ENCODE measurements at regions not wholly inside any gene's neighbourhood (a gene's known extent, or its start where the extent isn't known, plus 50 kb on each side); places are given as distances from the start of the nearest gene placed in this dataset.
"Not testable (repeated sequence)": the region's sequence is repeated elsewhere in the genome, so short reads cannot be mapped to it uniquely, and the experiment has no call there.

DNA sequence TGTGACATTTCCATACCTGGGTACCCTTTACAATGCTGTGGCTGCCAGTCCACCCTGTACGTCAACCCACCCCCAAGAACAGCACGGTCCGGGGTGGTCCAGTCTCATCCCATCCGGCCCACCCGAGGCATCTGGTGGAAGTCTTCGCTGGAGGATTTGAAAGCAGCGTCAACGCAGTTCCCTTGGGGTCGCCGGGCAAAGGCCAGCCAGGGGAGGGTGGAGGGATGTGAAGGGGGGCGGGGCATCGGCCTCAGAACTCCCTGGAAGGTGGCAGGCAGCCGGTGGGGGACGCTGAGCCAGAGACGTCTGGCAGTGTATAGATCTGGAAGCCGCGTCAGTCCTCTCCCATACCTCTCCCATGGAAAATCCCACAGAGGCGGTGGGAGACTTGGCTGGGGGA lies 1944.0 kb upstream of the DEFB115 start:
- TF ChIP-seq, protein P1, sequence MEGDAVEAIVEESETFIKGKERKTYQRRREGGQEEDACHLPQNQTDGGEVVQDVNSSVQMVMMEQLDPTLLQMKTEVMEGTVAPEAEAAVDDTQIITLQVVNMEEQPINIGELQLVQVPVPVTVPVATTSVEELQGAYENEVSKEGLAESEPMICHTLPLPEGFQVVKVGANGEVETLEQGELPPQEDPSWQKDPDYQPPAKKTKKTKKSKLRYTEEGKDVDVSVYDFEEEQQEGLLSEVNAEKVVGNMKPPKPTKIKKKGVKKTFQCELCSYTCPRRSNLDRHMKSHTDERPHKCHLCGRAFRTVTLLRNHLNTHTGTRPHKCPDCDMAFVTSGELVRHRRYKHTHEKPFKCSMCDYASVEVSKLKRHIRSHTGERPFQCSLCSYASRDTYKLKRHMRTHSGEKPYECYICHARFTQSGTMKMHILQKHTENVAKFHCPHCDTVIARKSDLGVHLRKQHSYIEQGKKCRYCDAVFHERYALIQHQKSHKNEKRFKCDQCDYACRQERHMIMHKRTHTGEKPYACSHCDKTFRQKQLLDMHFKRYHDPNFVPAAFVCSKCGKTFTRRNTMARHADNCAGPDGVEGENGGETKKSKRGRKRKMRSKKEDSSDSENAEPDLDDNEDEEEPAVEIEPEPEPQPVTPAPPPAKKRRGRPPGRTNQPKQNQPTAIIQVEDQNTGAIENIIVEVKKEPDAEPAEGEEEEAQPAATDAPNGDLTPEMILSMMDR (IDR thresholded peaks at IDR 0.05; ENCODE audit: low read depth, low read length, missing control alignments) = no peak
- in situ Hi-C loops (cut with HindIII; ENCODE audit: low pct_ligation_motif_present, low sequenced_read_pairs) = no loop called here

DNA sequence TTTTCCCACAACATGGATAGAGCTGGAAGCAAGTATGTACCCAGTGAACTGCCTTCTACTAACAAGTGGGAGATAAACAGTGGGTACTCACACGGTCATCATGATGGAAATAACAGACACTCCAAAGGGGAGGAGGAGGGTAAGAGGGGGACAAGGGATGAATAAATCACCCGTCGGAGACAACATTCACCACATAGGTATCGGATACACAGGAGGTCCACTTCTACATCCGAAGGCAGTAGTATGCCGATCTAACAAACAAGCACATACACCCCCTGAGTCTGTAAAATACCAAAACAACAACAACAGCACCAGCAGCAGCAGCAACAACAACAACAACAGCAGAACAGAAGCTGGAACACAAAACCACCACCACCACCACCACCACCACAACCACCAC lies 1943.2 kb upstream of the DEFB115 start:
- TF ChIP-seq, protein P1 (IDR thresholded peaks at IDR 0.05; ENCODE audit: low read depth, low read length, missing control alignments) = no peak
- no peak for DNase-seq
- H3K4me3 ChIP-seq (ENCODE audit: low read depth, low read length) = no peak overlapping the region
- no peaks in the 10 kb centered on the region for H3K36me3 ChIP-seq (replicated peaks)
- H3K27me3 ChIP-seq (replicated peaks) = no peaks in the 10 kb centered on the region
- in situ Hi-C loops (cut with HindIII; ENCODE audit: low pct_ligation_motif_present, low sequenced_read_pairs) = no loop called here
- no peak overlapping the region for H3K27ac ChIP-seq

More for the DNA sequence above, 1944.0 kb upstream of the DEFB115 start:
- no peak for DNase-seq
- no peak overlapping the region for H3K4me3 ChIP-seq (ENCODE audit: low read depth, low read length)
- H3K27ac ChIP-seq = no peak overlapping the region
- H3K36me3 ChIP-seq (replicated peaks) = no peaks in the 10 kb centered on the region
- H3K27me3 ChIP-seq (replicated peaks) = no peaks in the 10 kb centered on the region

DNA sequence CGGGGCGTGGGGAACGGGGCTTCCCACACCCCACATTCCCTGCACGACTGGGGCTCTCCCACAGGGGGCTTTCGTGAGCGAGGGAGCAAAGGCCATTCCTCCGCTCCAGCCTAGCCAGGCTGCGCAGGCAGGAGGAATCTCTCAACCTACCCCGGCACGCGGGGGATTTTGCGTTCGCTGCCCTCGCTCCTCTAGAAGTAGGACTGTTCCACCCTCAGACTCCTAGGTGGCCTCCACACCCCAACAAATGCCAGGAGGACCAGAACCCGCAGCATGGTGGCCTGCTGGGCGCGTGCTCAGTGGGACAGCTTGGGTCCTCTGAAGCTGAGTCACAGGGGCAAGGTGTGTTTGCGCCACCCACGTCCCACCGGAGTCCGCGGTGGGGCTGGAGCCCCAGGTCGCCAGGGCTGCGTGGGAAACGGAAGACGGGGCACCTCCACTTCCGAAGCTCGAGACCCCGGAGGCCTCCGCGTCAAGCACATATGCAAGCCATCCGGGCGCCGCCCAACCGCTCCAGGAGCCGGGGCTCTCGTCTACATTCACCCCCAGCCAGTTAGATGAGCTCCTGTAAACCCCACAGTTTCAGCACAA lies 1938.5 kb upstream of the DEFB115 start:
- no peak overlapping the region for H3K4me3 ChIP-seq (ENCODE audit: low read depth, low read length)
- DNase-seq = no peak
- no peak overlapping the region for H3K27ac ChIP-seq
- in situ Hi-C loops (cut with HindIII; ENCODE audit: low pct_ligation_motif_present, low sequenced_read_pairs) = no loop called here
- TF ChIP-seq, protein P1 (IDR thresholded peaks at IDR 0.05; ENCODE audit: low read depth, low read length, missing control alignments) = no peak
- no peaks in the 10 kb centered on the region for H3K36me3 ChIP-seq (replicated peaks)
- no peaks in the 10 kb centered on the region for H3K27me3 ChIP-seq (replicated peaks)

DNA sequence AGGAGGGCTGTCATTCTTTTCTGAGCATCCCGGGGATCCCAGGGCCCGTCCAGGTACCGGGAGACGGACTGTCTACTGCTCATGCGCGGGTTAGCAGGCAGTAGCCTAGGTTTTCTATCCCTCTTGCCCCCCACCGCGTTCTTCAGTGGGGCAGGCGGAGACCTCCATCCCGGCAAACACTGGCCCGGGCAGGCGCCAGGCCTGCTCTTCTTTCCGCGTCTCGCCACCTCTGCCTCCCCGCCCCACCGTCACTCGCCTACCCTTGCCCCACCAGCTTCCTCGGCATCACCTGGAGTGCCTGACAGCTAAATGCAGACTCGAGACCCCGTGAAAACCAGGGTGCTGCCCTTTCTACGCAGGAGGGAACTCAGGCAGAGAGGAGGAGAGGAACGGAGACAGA lies 1937.7 kb upstream of the DEFB115 start:
- in situ Hi-C loops (cut with HindIII; ENCODE audit: low pct_ligation_motif_present, low sequenced_read_pairs) = no loop called here
- TF ChIP-seq, protein P1 (IDR thresholded peaks at IDR 0.05; ENCODE audit: low read depth, low read length, missing control alignments) = no peak
- H3K36me3 ChIP-seq (replicated peaks) = no peaks in the 10 kb centered on the region
- no peak overlapping the region for H3K4me3 ChIP-seq (ENCODE audit: low read depth, low read length)
- no peaks in the 10 kb centered on the region for H3K27me3 ChIP-seq (replicated peaks)
- no peak overlapping the region for H3K27ac ChIP-seq
- DNase-seq = no peak

DNA sequence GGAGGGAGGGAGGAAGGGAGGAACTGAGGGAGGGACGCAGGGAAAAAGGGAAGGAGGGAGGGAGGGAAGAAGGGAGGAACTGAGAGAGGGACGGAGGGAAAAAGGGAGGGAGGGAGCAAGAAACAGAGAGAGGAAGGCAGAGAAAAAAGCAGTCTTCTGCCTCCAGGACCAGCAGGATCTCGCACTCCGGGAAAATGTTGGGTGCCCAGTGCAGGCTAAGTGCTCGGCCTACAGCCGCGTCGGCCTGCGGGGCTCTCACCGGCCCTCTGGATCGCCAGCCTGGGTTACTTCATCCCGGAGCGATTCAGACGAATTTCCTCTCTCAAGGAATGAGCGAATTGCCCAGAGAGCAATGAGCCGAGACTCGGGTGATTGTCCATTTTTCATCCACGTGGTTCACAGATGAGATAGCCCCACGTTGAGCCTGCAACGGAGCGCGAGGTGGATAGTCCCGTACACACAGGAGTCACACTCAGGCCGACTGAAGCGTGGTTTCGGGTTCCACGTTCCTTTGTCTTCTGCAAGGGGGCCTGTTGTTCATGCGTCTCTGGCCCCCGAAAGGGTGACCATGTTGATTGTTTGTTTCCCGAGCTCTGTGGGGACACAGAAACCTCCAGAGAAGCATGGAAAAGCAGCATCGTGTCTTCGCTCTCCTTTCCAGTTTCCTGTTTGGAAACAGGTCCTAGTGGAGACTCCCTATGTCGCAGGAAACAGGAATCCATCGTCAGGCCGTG lies 1937.1 kb upstream of the DEFB115 start:
- H3K27ac ChIP-seq; H3K27me3 ChIP-seq (replicated peaks); H3K36me3 ChIP-seq (replicated peaks); DNase-seq; H3K4me3 ChIP-seq (ENCODE audit: low read depth, low read length); in situ Hi-C loops (cut with HindIII; ENCODE audit: low pct_ligation_motif_present, low sequenced_read_pairs): not testable (repeated sequence)

DNA sequence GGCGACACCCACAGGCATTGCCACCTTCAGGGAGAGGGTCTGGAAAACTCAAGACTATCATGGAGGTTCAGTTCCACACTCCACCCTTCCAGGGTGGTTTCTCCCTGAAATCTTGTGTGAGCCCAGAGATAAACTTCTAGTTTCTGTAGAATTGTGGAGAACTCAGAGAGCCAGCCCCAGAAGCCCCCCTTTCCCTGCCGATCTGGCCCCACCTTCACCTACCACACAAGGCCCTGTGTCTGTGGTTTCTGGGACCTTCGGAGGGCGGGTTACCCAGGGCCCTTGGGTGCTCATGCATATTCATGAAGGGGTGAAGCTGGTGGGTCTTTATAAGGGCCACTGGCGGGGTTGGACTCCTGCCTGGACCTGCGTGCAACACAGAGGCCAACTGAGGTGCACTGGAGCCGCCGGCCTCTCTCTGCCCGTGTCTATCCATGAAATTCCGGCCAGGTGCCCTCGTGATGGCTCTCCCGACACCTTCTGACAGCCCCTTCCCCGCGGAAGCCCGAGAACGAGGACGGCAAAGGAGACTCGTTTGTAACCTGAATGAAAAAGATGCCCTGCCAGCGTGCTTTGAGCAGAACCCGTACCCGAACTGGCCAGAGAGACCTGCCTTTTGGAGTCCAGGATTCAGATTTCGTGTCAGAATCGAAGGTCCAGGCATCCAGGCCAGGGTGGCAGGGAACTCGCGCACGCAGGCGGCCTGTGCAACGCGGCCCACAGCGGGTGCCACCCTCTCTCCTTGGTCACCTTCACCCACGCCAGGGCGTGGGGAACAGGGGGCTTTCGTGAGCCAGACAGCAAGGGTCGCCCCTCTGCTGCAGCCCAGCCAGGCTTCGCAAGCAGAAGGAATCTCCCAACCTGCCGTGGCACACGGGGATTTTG lies 1933.6 kb upstream of the DEFB115 start:
- DNase-seq; H3K27me3 ChIP-seq (replicated peaks); in situ Hi-C loops (cut with HindIII; ENCODE audit: low pct_ligation_motif_present, low sequenced_read_pairs): not testable (repeated sequence)

DNA sequence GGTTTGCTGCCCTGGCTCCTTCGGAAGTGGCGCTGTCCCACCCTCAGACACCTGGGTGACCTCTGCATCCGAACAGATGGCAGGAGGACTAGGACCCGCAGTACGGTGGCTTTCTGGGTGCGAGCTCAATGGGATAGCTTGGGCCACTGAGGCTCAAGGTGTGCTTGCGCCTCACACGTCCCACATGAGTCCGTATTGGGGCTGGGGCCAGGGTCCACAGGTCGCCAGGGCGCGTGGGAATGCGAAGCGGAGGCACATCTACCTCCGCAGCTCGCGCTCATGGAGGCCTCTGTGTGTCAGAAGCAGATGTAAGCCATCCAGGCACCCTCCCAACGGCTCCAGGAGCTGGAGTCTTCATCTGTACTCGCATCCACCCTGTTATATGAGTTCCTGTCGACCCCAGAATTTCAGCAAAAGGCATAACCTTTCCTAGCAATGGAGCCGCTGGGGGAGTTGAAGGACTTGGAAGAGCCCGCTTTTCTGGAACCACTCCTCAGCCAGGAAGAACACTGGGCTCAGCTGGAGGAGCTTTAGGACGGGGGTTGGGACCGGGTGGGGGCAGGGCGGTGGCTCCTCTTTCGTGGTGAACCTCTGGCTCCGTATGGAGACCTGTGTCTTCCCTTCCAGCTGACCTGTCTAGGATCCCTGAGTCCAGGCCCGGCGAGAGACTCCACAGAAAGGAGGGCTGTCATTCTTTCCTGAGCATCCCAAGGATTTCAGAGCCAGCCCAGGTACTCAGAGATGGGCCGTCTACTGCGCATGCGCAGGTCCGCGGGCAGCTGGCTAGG lies 1932.8 kb upstream of the DEFB115 start:
- H3K27me3 ChIP-seq (replicated peaks); in situ Hi-C loops (cut with HindIII; ENCODE audit: low pct_ligation_motif_present, low sequenced_read_pairs); H3K27ac ChIP-seq; H3K4me3 ChIP-seq (ENCODE audit: low read depth, low read length); H3K36me3 ChIP-seq (replicated peaks); DNase-seq: not testable (repeated sequence)

More for the DNA sequence above, 1933.6 kb upstream of the DEFB115 start:
- not testable (repeated sequence) for H3K27ac ChIP-seq; H3K36me3 ChIP-seq (replicated peaks); H3K4me3 ChIP-seq (ENCODE audit: low read depth, low read length)
